GM12878 (cell line): ENCODE measurements at regions not wholly inside any gene's neighbourhood (a gene's known extent, or its start where the extent isn't known, plus 50 kb on each side); places are given as distances from the start of the nearest gene placed in this dataset.

Source experiments
- ATAC-seq: fragments of 200-7000 bp; cut with Tn5 transposase; 3 replicates; pipeline ENCODE4 v1.9.1; 2020; ENCODE audit warnings: mild to moderate bottlenecking, moderate library complexity
- BruUV-seq: library from RNA; stranded (reverse); fragments of 400-500 nt; replicated peaks from 2 replicates; lab custom pipeline; 2021; lab: Mats Ljungman, UMichigan
- CTCF ChIA-PET: fragments of 300-600 bp; sonication (Branson Sonifier 250); formaldehyde crosslinking; extraction: SDS; loops from one replicate; lab custom pipeline; 2021; ENCODE audit warnings: inconsistent platforms; lab: Yijun Ruan, JAX
- POLR2A ChIA-PET: fragments of 350-600 bp; formaldehyde crosslinking; extraction: SDS; loops from one replicate; lab custom pipeline; 2021; ENCODE audit warnings: inconsistent platforms; lab: Charles Lee
- RAD21 ChIA-PET: fragments of 300-600 bp; sonication (Branson Sonifier 250); formaldehyde crosslinking; loops from one replicate; lab custom pipeline; 2023; ENCODE audit warnings: antibody characterized with exemption; ENCODE audit not compliant: unreplicated experiment; lab: Charles Lee
- SMC1A ChIA-PET: fragments of 300-600 bp; sonication (Branson Sonifier 250); formaldehyde crosslinking; loops from one replicate; lab custom pipeline; 2023; ENCODE audit not compliant: unreplicated experiment, uncharacterized antibody; lab: Charles Lee
- DNase-seq: peaks from one replicate; pipeline ENCODE4 v3.0.0-alpha.2; 2011; ENCODE audit warnings: low read depth, low spot score
- FAIRE-seq: peaks from 3 replicates; lab custom pipeline; 2011; peaks lifted over from hg19 to GRCh38; lab: Jason Lieb, UNC
- H2AFZ ChIP-seq: 2 replicates; pipeline ENCODE4 v1.6.0; 2011; ENCODE audit warnings: low read depth, low read length, control low read depth; ENCODE audit not compliant: control insufficient read depth
- H3K27ac ChIP-seq: 2 replicates; pipeline ENCODE4 v1.5.1; 2011; ENCODE audit warnings: control low read depth; ENCODE audit not compliant: control insufficient read depth, insufficient read depth
- H3K27me3 ChIP-seq, 2 experiments: replicated peaks in 1 of 2; 2 replicates each; pipeline versions ENCODE4 v1.6.0 to v1.6.1; 2011; ENCODE audit warnings: low read length in 1 of 2; ENCODE audit not compliant: control insufficient read depth in 2 of 2, insufficient read depth in 2 of 2
- H3K36me3 ChIP-seq, 2 experiments: 2 replicates each; pipeline ENCODE4 v1.5.1; 2011; ENCODE audit warnings: low read length in 1 of 2; ENCODE audit not compliant: control insufficient read depth in 2 of 2, insufficient read depth in 2 of 2
- H3K4me1 ChIP-seq: 2 replicates; pipeline ENCODE4 v1.6.1; 2011; ENCODE audit warnings: mild to moderate bottlenecking, low read length, moderate library complexity, mixed read lengths; ENCODE audit not compliant: control insufficient read depth, insufficient read depth
- H3K4me2 ChIP-seq: 2 replicates; pipeline ENCODE4 v1.6.0; 2011; ENCODE audit warnings: control low read depth; ENCODE audit not compliant: control insufficient read depth, insufficient read depth
- H3K4me3 ChIP-seq: fragments of 200-600 bp; sonication (generic); 2 replicates; pipeline ENCODE4 v1.5.1; 2016
- H3K79me2 ChIP-seq: 2 replicates; pipeline ENCODE4 v1.6.0; 2011; ENCODE audit warnings: low read length; ENCODE audit not compliant: control insufficient read depth, insufficient read depth
- H3K9ac ChIP-seq: 2 replicates; pipeline ENCODE4 v1.8.0; 2011; ENCODE audit warnings: low read length, control low read depth, mixed read lengths; ENCODE audit not compliant: control insufficient read depth, insufficient read depth
- H3K9me3 ChIP-seq: replicated peaks from 3 replicates; pipeline ENCODE4 v1.5.1; 2011; ENCODE audit warnings: mild to moderate bottlenecking, low read length; ENCODE audit not compliant: control insufficient read depth, insufficient read depth
- H4K20me1 ChIP-seq: 2 replicates; pipeline ENCODE4 v1.6.0; 2011; ENCODE audit not compliant: control insufficient read depth, insufficient read depth
- BCL11A ChIP-seq: IDR thresholded peaks from 2 replicates; pipeline ENCODE4 v1.6.1; 2011; ENCODE audit warnings: low read depth, low read length
- BCL3 ChIP-seq: IDR thresholded peaks from 2 replicates; pipeline ENCODE4 v1.6.1; 2011; ENCODE audit warnings: borderline replicate concordance, low read depth, mild to moderate bottlenecking, moderate library complexity, low read length; ENCODE audit not compliant: insufficient read depth, poor library complexity, severe bottlenecking
- DPF2 ChIP-seq: fragments of 450-650 bp; IDR thresholded peaks from 2 replicates; pipeline ENCODE4 v1.6.1; 2017; ENCODE audit warnings: mild to moderate bottlenecking
- EP300 ChIP-seq, 2 experiments: fragments of 150-350 bp in 1 of 2; IDR thresholded peaks; 2 replicates each; pipeline ENCODE4 v1.6.1; 2011 to 2012; ENCODE audit warnings: low read depth in 2 of 2, low read length in 2 of 2, borderline replicate concordance in 1 of 2, improper control_type of control experiment in 1 of 2, inconsistent platforms in 1 of 2; ENCODE audit not compliant: control insufficient read depth in 1 of 2
- FOXK2 ChIP-seq: fragments of 450-650 bp; IDR thresholded peaks from 2 replicates; pipeline ENCODE4 v1.6.1; 2017; ENCODE audit warnings: mild to moderate bottlenecking, moderate library complexity
- HCFC1 ChIP-seq: fragments of 150-350 bp; IDR thresholded peaks from 2 replicates; pipeline ENCODE4 v1.6.1; 2014; ENCODE audit warnings: low read length
- KLF5 ChIP-seq: fragments of 450-650 bp; IDR thresholded peaks from 2 replicates; pipeline ENCODE4 v1.6.1; 2014; ENCODE audit warnings: mild to moderate bottlenecking; ENCODE audit not compliant: partially characterized antibody
- MXI1 ChIP-seq: fragments of 150-350 bp; IDR thresholded peaks from 2 replicates; pipeline ENCODE4 v1.6.1; 2011; ENCODE audit warnings: low read depth, mild to moderate bottlenecking, inconsistent platforms, low read length, improper control_type of control experiment
- MYC ChIP-seq: IDR thresholded peaks from 2 replicates; pipeline ENCODE4 v1.6.1; 2011; ENCODE audit warnings: mild to moderate bottlenecking, low read length, moderate library complexity, inconsistent platforms; ENCODE audit not compliant: insufficient read depth, insufficient replicate concordance, insufficient read length, severe bottlenecking
- NFIC ChIP-seq: IDR thresholded peaks from 2 replicates; pipeline ENCODE4 v1.6.1; 2012; ENCODE audit warnings: low read depth, mild to moderate bottlenecking, inconsistent platforms, low read length, moderate library complexity
- POLR2A ChIP-seq: IDR thresholded peaks from 2 replicates; pipeline ENCODE4 v1.6.1; 2011; ENCODE audit warnings: low read depth, mild to moderate bottlenecking, low read length
- RBBP5 ChIP-seq: fragments of 200-600 bp; sonication (generic); conservative IDR thresholded peaks from 2 replicates; pipeline ENCODE4 v1.6.1; 2016
- RCOR1 ChIP-seq: conservative IDR thresholded peaks from 2 replicates; pipeline ENCODE4 v1.6.1; 2012; ENCODE audit warnings: low read depth, low read length, improper control_type of control experiment
- STAT1 ChIP-seq: fragments of 450-650 bp; conservative IDR thresholded peaks from 2 replicates; pipeline ENCODE4 v1.6.1; 2014; ENCODE audit warnings: antibody characterized with exemption, mild to moderate bottlenecking
- WGBS: methylation state at CpG from one replicate; pipeline ENCODE4 v1.1.6; 2016; ENCODE audit warnings: low lambda C conversion rate; ENCODE audit not compliant: insufficient replicate concordance, insufficient coverage; ENCODE audit errors: missing lambda C conversion rate; 5-methylcytosine and 5-hydroxymethylcytosine counted together
- in situ Hi-C: fragments of 300-500 bp; cut with MboI; formaldehyde crosslinking; loops from 9 replicates; pipeline ENCODE4 v1.14.3; 2018; ENCODE audit warnings: mixed read lengths
- intact Hi-C: fragments of 100-400 bp; cut with micrococcal nuclease; formaldehyde crosslinking; loops from one replicate; pipeline ENCODE4 v1.14.2; 2022; ENCODE audit not compliant: unreplicated experiment

- no peak for TF ChIP-seq MXI1
- TF ChIP-seq HCFC1, result no peak
- TF ChIP-seq DPF2, result no peak
- no peak for TF ChIP-seq EP300 (IDR thresholded peaks at IDR 0.05; ENCODE audit: borderline replicate concordance in 1 of 2, control insufficient read depth in 1 of 2, low read depth in 2 of 2, low read length in 2 of 2)
- no peak for TF ChIP-seq POLR2A
- no peak for TF ChIP-seq MYC
- no peak for TF ChIP-seq NFIC
- TF ChIP-seq BCL3, result no peak
- no peak for TF ChIP-seq RCOR1
- no peak for TF ChIP-seq BCL11A
- TF ChIP-seq STAT1, result no peak
- no peak for TF ChIP-seq RBBP5
- no peak for TF ChIP-seq KLF5
- no peak for TF ChIP-seq FOXK2
- TF ChIP-seq, all 136 proteins: peak for 0
- no peak for ATAC-seq
- Histone ChIP-seq H3K27me3 (no peaks in the 10 kb centered on the region), H3K4me1 (no peaks in the 10 kb centered on the region), H3K36me3 (no peaks in the 10 kb centered on the region), H3K9ac (no peak overlapping the region), H3K4me3 (no peak overlapping the region), H3K27ac (no peak overlapping the region), H2AFZ (no peak overlapping the region), H3K79me2 (no peaks in the 10 kb centered on the region), H4K20me1 (no peaks in the 10 kb centered on the region), H3K9me3 (no peaks in the 10 kb centered on the region), H3K4me2 (no peak overlapping the region)
- BruUV-seq, result no TSS peak
- intact Hi-C loops, result no loop called here
- ChIA-PET SMC1A (no interaction called here), CTCF (no interaction called here), RAD21 (no interaction called here), POLR2A (no interaction called here)
- in situ Hi-C loops, result no loop called here
- no peak for DNase-seq
- WGBS, result 53% methylated on average over 5 of the region's 5 CpGs
- no peak for FAIRE-seq
These were observed 248.0 kb downstream of the CASP12 start for GRCh38 chr11:104650234-104650633.
